Globus pallidus (tissue), 1 donor: ENCODE measurements at regions not wholly inside any gene's neighbourhood (a gene's known extent, or its start where the extent isn't known, plus 50 kb on each side); places are given as distances from the start of the nearest gene placed in this dataset.

Source experiments
- DNase-seq: peaks from one replicate; pipeline ENCODE4 v3.0.0-alpha.2; 2015; ENCODE audit warnings: low spot score

DNA sequence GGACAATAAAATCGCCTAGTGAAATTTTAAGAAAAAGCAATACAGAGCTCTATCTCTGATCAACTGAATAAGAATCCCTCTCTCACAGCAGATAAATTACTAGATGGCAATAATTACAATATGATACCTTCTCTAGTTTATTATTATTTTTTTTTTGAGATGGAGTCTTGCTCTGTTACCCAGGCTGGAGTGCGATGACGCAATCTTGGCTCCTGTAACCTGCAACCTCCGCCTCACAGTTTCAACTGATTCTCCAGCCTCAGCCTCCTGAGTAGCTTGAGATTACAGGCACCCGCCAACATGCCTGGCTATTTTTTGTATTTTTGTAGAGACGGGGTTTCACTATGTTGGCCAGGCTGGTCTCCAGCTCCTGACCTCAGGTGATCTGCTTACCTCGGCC, 129.3 kb upstream of the PTCHD4 start:
- no peak for DNase-seq

- DNase-seq, result no peak
Observed at GRCh38 chr6:48236375-48236774, 125.4 kb upstream of the PTCHD4 start.

DNA sequence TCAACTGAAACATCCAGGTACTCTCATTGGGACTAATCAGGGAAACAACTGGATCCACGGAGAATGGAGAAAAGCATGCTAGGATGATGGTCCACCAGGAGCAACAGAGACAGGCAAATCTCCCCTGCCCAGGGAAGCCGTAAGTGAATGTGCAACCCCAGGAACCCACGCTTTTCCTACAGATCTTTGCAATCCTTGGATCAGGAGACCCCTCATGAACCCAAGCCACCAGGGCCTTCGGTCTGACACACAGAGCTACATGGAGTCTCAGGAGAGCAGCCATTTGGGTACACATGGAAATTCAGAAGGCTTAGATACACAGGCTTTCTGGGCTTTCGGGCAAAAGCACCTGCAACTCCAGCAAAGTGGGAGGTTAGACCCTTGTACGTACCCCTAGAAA, 122.1 kb upstream of the PTCHD4 start:
- no peak for DNase-seq

DNA sequence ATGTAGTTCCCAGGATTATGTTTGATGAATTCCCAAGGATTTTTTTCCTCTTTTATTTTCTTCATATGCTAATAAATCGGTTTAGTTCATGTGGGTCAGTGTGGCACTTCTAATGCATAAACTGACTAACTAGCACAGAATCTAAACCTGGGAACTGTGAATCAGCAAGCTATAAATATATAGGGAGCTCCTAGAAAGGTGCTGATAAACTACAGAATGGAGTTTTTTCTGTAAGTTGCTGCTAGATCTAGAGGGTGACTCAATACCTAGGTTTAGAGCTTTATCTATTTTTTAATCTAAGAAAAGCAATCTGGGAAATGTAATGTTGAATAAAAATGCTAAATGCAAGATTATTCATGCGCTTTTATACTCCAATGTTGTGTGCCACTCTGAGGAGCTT, 118.8 kb upstream of the PTCHD4 start:
- DNase-seq, result no peak

DNA sequence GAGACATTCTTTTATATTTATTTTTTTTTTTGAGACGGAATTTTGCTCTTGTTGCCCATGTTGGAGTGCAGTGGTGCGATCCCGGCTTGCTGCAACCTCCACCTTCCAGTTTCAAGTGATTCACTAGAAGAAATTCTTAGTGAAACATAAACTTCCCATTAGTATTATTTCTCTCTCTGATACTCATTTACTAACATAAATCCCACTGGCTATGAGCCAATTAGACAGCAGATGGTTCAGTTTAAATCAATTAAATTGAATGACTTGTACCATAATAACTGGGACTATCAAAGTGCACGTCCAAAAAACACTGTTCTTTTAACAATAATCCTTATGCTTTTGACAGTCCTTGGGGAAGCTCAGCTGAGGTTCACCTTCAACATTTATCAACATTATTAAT, 111.2 kb upstream of the PTCHD4 start:
- no peak for DNase-seq

DNA sequence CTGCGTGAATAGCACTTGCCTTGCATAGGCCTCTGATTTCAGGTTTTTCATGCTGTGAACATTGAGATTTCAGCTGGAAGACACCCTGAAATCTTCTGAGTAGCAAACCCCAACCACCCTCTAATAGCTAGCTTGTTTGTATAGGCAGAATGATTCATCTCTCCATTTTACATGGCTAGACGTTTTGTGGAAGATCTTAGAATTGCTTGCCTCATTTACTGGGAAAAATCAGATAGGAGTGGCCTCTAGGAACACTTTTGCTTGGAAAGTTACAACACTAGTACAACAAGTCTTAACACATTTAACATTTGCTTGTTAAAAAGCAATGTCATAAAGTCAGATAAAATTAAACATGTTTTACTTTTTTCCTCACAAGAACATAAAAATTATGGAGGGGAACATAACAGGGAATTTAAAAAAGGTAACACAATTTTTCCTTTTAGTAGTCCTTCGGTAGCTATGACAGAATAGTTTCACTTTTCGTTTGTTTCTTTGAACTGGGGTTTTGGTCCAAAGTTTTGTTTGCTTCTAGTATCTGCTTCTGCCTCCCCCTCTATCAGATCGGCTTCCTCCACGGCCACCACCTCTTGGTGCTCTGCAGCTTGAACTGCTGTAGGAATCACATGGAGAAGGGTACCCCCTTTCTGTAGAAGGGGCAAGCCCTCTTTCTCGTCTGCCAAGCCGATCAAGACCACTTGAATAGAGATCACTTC, 102.2 kb upstream of the PTCHD4 start:
- DNase-seq, result no peak

DNA sequence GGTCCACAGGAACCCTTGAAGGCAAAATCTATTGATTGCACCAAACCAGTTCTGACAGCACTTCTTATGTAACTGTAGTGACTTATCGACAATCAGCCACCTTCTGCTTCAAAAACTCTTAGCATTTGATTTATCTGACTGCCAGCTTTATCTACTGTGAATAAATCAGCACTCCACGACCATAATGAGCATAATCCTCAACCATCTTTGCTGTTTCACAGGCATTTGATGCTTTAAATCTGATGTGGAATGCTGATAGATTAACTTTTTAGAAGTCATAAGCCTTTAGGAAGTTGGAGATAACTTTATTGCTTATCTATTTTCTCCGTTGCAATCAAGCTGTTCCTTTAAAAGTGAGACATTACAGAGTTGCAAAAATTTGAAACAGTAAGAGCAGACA, 101.5 kb upstream of the PTCHD4 start:
- DNase-seq, result no peak

DNA sequence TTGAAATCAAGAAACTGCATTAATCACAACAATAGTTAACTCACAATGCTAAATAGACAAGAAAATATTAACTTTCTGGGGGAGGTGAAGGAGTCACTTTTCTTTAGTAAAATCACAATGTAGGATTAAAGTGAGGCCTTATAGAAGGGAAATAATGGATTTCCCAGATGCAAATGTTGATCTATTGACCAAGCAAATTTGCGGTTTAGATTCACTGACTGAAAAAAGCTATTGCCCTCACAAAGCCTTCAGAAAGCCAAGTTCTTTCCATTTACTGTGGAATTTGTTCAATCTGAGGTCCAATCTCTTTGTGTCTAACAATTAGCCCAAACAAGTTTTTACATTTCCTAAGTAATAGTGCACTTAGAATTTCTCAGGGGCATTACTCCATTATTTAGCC, 95.1 kb upstream of the PTCHD4 start:
- DNase-seq, result no peak

- DNase-seq, result no peak
Observed at GRCh38 chr6:48200869-48201390, 89.9 kb upstream of the PTCHD4 start.

DNA sequence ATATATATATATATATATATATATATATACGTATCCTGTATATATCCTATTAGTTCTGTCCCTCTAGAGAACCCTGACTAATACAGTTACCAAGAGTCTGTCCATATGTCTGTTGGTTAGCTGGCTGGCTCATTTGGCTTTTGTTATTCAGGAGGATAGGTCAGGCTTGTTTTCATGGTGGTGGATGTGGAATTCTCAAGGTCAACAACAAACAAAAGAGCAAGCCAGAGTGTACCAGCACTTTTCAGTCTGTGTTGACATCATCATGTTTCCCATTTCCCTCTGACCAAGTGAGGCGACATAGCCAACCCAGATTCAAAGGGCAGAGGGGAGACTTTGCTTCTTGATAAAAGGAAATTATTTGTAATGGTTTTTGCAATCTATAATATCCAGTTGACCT, 88.5 kb upstream of the PTCHD4 start:
- DNase-seq, result no peak

DNA sequence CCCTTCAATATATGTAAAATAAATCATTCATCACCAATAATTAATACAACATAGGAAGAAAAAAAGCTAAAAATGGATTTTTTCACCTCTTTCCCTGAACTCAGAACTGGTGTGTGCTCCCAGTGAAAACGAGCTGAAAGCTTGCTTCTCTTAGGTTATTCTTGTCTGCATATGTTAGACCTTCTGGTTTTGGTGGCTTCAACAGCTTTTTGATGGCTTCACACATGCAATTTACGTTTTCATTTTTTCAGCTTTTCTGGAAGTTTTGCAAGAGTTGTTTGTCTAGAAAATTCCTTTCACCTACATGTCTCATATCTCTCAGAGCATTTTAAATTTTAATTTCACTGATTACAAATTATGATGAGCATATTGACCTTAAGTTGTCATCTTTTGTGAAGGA, 86.9 kb upstream of the PTCHD4 start:
- no peak for DNase-seq

GRCh38 chr6:48194596-48195295, 83.7 kb upstream of the PTCHD4 start:
- DNase-seq, result no peak

GRCh38 chr6:48188158-48188557, 77.2 kb upstream of the PTCHD4 start:
- DNase-seq, result no peak

DNA sequence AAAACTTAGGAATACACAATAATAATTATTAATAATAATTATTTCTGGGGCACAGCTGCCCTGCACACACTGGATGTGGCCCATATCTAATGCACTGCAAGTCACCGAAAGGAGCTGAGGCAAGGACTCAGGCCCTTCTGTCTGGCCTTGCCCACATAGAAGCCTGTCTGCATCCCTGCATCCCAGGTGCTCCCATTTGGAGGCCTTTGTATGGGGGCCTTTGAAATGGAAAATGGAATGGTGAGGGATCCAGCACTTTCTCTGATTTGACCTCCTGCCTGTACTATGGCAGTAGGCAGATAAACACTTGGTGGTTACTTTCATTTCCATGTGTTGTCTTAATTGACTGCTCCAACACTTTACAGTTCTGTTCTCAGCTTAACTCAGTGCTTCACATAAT, 75.7 kb upstream of the PTCHD4 start:
- DNase-seq, result no peak

DNA sequence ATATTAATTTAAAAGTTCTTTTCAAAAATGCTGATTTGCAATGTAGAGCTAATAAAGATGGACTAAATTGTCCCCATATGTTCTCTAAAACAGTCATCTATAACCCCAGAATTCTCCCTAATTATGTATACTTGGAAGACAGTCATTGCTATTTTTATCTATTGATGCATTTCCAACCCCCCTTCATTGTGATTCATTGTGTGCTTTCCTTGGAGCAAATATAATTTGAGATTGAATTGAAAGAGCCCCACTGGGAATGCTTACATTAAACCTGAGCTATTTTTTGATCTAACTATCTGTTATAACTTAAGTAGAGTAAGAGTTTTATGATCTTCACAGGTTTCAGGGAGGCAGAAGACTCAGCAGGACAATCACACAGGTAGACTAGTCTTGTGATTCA, 73.7 kb upstream of the PTCHD4 start:
- DNase-seq, result no peak

- no peak for DNase-seq
Observed at GRCh38 chr6:48183811-48184605, 73.0 kb upstream of the PTCHD4 start.

- DNase-seq, result no peak
Observed at GRCh38 chr6:48183178-48183577, 72.2 kb upstream of the PTCHD4 start.

DNA sequence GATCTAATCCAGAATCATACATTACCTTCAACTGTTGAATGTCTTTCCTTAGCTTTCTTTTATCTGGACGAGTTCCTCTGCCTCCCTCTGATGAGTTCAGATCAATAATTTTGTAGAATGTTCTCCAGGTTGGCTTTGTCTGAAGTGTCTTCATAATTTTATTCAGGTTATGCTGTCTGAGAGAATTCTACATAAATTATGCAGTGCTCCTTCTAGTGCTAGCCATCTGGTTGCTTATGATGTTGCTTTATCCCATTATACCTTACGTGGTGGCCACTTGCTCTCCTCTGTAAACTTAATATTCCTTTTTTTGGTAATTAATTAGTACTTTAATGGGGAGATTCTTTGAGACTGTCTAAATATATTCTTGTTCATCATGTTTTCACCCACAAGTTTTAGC, 67.7 kb upstream of the PTCHD4 start:
- no peak for DNase-seq

- no peak for DNase-seq
Observed at GRCh38 chr6:48177786-48178185, 66.8 kb upstream of the PTCHD4 start.

DNA sequence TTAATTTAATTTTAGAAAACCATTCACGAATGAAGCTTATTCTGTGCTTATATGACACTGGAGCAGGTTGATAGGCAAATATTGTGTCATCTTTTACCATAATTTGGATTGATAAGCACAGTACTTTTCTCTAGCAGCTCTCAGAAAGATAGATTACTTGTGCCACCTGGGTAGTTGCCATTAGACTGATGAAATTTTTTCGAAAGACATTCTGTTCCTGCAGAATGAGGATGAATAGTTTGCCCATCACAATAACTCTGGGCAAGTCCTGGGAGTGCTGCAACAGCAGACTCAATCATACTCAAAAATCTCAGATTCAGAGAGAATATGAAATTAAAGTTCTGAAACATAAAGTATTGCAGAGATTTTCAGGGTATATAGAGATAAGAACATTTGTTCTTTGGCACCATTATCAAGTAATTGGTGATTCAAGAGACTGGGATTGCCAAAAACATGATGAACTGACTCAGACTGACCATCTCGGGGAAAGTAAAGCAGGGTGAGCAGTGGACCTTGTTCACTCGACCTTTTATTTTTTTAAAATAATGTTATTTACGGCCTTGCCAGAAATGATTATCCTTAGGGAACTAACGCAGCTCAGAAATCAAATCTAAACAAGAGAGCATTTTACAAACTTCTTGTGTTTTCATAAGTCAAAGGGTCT, 65.8 kb upstream of the PTCHD4 start:
- DNase-seq, result no peak

DNA sequence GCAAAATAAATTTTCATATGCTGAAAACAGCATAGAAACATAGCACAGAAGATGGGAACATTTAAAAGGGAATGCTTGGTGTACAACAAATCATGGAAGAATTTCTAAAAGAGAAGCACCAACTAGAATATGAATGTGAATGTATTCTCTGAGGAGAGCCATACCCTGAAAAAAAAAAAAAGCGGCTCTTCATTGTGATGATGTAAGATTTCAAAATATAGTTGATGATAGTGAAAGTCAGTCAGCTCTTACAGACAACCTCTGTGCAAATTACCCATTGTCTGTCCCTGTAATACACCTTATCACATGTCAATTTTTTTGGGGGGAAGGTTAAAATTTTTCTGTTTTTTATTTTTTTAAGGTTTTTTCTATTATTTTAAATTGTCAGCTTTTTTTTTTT, 58.6 kb upstream of the PTCHD4 start:
- DNase-seq, result no peak
